Glomerular endothelial cell (primary cell): ENCODE measurements at regions not wholly inside any gene's neighbourhood (a gene's known extent, or its start where the extent isn't known, plus 50 kb on each side); places are given as distances from the start of the nearest gene placed in this dataset.
"Not testable (repeated sequence)": the region's sequence is repeated elsewhere in the genome, so short reads cannot be mapped to it uniquely, and the experiment has no call there.

ENCODE experiments used
- DNase-seq: peaks from one replicate; pipeline ENCODE4 v3.0.0-alpha.2; 2011; ENCODE audit warnings: low read depth, low spot score; ENCODE audit errors: extremely low read depth

GRCh38 chr4:124846306-124846705 is 133.8 kb upstream of the ANKRD50 start:
- DNase-seq = no peak

GRCh38 chr4:124839786-124840390 is 127.4 kb upstream of the ANKRD50 start:
- DNase-seq = no peak

- DNase-seq = no peak
These were observed 121.4 kb upstream of the ANKRD50 start for GRCh38 chr4:124833831-124834505.

GRCh38 chr4:124828382-124828781 is 115.8 kb upstream of the ANKRD50 start:
- no peak for DNase-seq

- DNase-seq = no peak
These were observed 105.0 kb upstream of the ANKRD50 start for GRCh38 chr4:124817531-124817930.

GRCh38 chr4:124812203-124812602 is 99.7 kb upstream of the ANKRD50 start:
- not testable (repeated sequence) for DNase-seq

GRCh38 chr4:124810827-124811226 is 98.3 kb upstream of the ANKRD50 start:
- no peak for DNase-seq

- no peak for DNase-seq
These were observed 94.9 kb upstream of the ANKRD50 start for GRCh38 chr4:124807421-124807820.

- DNase-seq = no peak
These were observed 93.9 kb upstream of the ANKRD50 start for GRCh38 chr4:124806403-124806802.

- DNase-seq = no peak
These were observed 92.1 kb upstream of the ANKRD50 start for GRCh38 chr4:124804584-124804983.

GRCh38 chr4:124804041-124804440 is 91.5 kb upstream of the ANKRD50 start:
- DNase-seq = no peak

- no peak for DNase-seq
These were observed 91.1 kb upstream of the ANKRD50 start for GRCh38 chr4:124803641-124804040.

GRCh38 chr4:124803026-124803425 is 90.5 kb upstream of the ANKRD50 start:
- no peak for DNase-seq

- no peak for DNase-seq
These were observed 84.7 kb upstream of the ANKRD50 start for GRCh38 chr4:124797223-124797622.

- no peak for DNase-seq
These were observed 77.9 kb upstream of the ANKRD50 start for GRCh38 chr4:124790471-124790870.

- no peak for DNase-seq
These were observed 74.1 kb upstream of the ANKRD50 start for GRCh38 chr4:124786634-124787033.

GRCh38 chr4:124785645-124786044 is 73.1 kb upstream of the ANKRD50 start:
- DNase-seq = no peak

GRCh38 chr4:124783847-124784246 is 71.3 kb upstream of the ANKRD50 start:
- no peak for DNase-seq

GRCh38 chr4:124777007-124777406 is 64.5 kb upstream of the ANKRD50 start:
- no peak for DNase-seq

GRCh38 chr4:124768596-124769365 is 56.2 kb upstream of the ANKRD50 start:
- no peak for DNase-seq

GRCh38 chr4:124762956-124763355 is 50.4 kb upstream of the ANKRD50 start:
- DNase-seq = no peak
